Ishikawa (cell line): ENCODE measurements at regions not wholly inside any gene's neighbourhood (a gene's known extent, or its start where the extent isn't known, plus 50 kb on each side); places are given as distances from the start of the nearest gene placed in this dataset.

ENCODE experiments used
- CEBPB ChIP-seq: IDR thresholded peaks from 2 replicates; pipeline ENCODE4 v1.6.1; 2012
- CREB1 ChIP-seq: IDR thresholded peaks from 2 replicates; pipeline ENCODE4 v1.6.1; 2012; ENCODE audit warnings: low read depth
- EGR1 ChIP-seq: IDR thresholded peaks from 2 replicates; pipeline ENCODE4 v1.6.1; 2012
- EP300 ChIP-seq: IDR thresholded peaks from 2 replicates; pipeline ENCODE4 v1.6.1; 2012; ENCODE audit warnings: borderline replicate concordance
- FOXM1 ChIP-seq: IDR thresholded peaks from 2 replicates; pipeline ENCODE4 v1.6.1; 2012; ENCODE audit warnings: low read depth, borderline replicate concordance
- MAX ChIP-seq: IDR thresholded peaks from 2 replicates; pipeline ENCODE4 v1.6.1; 2012
- NFIC ChIP-seq: IDR thresholded peaks from 2 replicates; pipeline ENCODE4 v1.6.1; 2012
- RAD21 ChIP-seq: IDR thresholded peaks from 2 replicates; pipeline ENCODE4 v1.6.1; 2012; ENCODE audit warnings: low read depth
- REST ChIP-seq: IDR thresholded peaks from 2 replicates; pipeline ENCODE4 v1.6.1; 2012; ENCODE audit warnings: low read depth, mild to moderate bottlenecking
- TAF1 ChIP-seq: IDR thresholded peaks from 2 replicates; pipeline ENCODE4 v1.6.1; 2012; ENCODE audit warnings: low read depth, mild to moderate bottlenecking
- TCF12 ChIP-seq: IDR thresholded peaks from 2 replicates; pipeline ENCODE4 v1.6.1; 2012; ENCODE audit warnings: low read depth
- TEAD4 ChIP-seq: IDR thresholded peaks from 2 replicates; pipeline ENCODE4 v1.6.1; 2012
- USF1 ChIP-seq: IDR thresholded peaks from 2 replicates; pipeline ENCODE4 v1.6.1; 2012
- YY1 ChIP-seq: IDR thresholded peaks from 2 replicates; pipeline ENCODE4 v1.6.1; 2012; ENCODE audit warnings: low read depth
- ZBTB7A ChIP-seq: IDR thresholded peaks from 2 replicates; pipeline ENCODE4 v1.6.1; 2012; ENCODE audit warnings: low read depth

- TF ChIP-seq CREB1: no peak
- no peak for TF ChIP-seq EP300
- no peak for TF ChIP-seq TAF1
- no peak for TF ChIP-seq NFIC
- TF ChIP-seq CEBPB: no peak
- no peak for TF ChIP-seq ZBTB7A
- TF ChIP-seq EGR1: no peak
- TF ChIP-seq FOXM1: no peak
- no peak for TF ChIP-seq YY1
- TF ChIP-seq MAX: no peak
- no peak for TF ChIP-seq REST
- no peak for TF ChIP-seq TCF12
- TF ChIP-seq USF1: no peak
- TF ChIP-seq TEAD4: no peak
- no peak for TF ChIP-seq RAD21
Measured at GRCh38 chr20:21020659-21021471, 85.3 kb downstream of the LINC00237 start.

GRCh38 chr20:21019814-21020658 lies 86.1 kb downstream of the LINC00237 start:
- TF ChIP-seq CEBPB (no peak), EP300 (no peak), TAF1 (no peak), FOXM1 (no peak), CREB1 (no peak)

- TF ChIP-seq YY1 (no peak), TCF12 (no peak), CEBPB (no peak), FOXM1 (no peak), NFIC (no peak), USF1 (no peak), EP300 (no peak), TAF1 (no peak), TEAD4 (no peak), EGR1 (no peak), ZBTB7A (no peak), REST (no peak), RAD21 (no peak), CREB1 (no peak), MAX (no peak)
Measured at GRCh38 chr20:21019468-21019813, 86.7 kb downstream of the LINC00237 start.

- TF ChIP-seq REST (no peak), EP300 (no peak), TEAD4 (no peak), EGR1 (no peak)
Measured at GRCh38 chr20:21018576-21018975, 87.6 kb downstream of the LINC00237 start.
